RWPE1 (cell line): ENCODE measurements at regions not wholly inside any gene's neighbourhood (a gene's known extent, or its start where the extent isn't known, plus 50 kb on each side); places are given as distances from the start of the nearest gene placed in this dataset.

Experiments used
- CTCF ChIA-PET: fragments of 350-600 bp; sonication (Branson Sonifier 250); formaldehyde crosslinking; extraction: SDS; loops from one replicate; lab custom pipeline; 2021; lab: Yijun Ruan, JAX
- POLR2A ChIA-PET: fragments of 400-600 bp; formaldehyde crosslinking; extraction: SDS; loops from one replicate; lab custom pipeline; 2020; ENCODE audit warnings: antibody characterized with exemption; ENCODE audit not compliant: low non-redundant PET; lab: Yijun Ruan, JAX
- DNase-seq: peaks from one replicate; pipeline ENCODE4 v3.0.0; 2012; ENCODE audit warnings: low spot score
- H3K27ac ChIP-seq: fragments of 450-650 bp; 2 replicates; pipeline ENCODE4 v1.5.1; 2017
- CTCF ChIP-seq: fragments of 450-650 bp; conservative IDR thresholded peaks from 2 replicates; pipeline ENCODE4 v1.5.1; 2017; ENCODE audit warnings: low read depth, mild to moderate bottlenecking

DNA sequence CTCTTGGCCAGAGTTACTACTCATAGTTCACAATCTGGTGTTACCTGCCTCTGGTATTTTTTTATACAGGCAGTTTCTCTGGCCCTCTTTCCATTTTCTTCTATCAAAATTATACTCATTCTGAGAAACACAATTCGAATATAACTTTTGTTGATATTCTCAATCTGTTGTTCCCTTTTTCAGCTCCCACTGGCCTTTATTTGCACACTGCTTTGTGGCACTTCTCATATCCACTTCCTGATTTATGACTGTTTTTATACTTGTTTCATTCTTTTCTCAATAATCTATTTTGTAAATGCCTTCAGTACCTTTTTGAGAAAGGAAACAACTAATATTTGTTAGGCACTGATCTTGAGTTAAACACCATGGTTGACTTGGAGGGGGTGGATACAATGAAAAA lies 93.8 kb upstream of the HDAC9 start:
- no peak overlapping the region for H3K27ac ChIP-seq
- no peak for TF ChIP-seq CTCF
- CTCF ChIA-PET: interaction anchor here (0.6 kb wide), 1 partner anchor 30 kb away, joined by 3 read pairs; no protein-coding TSS in a partner anchor
- no peak for DNase-seq
- POLR2A ChIA-PET: no interaction called here

- no peak overlapping the region for H3K27ac ChIP-seq
- peak; percentile 18 for DNase-seq
- ChIA-PET CTCF (interaction anchor here (0.6 kb wide), 1 partner anchor 29 kb away, joined by 3 read pairs; no protein-coding TSS in a partner anchor), POLR2A (no interaction called here)
- no peak for TF ChIP-seq CTCF
Measured at GRCh38 chr7:18402488-18403183, 92.9 kb upstream of the HDAC9 start.

- POLR2A ChIA-PET: no interaction called here
- no peak for TF ChIP-seq CTCF
- no peak overlapping the region for H3K27ac ChIP-seq
- CTCF ChIA-PET: interaction anchor here (0.5 kb wide), 1 partner anchor 812 kb away, joined by 4 read pairs; no protein-coding TSS in a partner anchor
- no peak for DNase-seq
Measured at GRCh38 chr7:18405726-18406125, 89.8 kb upstream of the HDAC9 start.

GRCh38 chr7:18407385-18407784 lies 88.2 kb upstream of the HDAC9 start:
- POLR2A ChIA-PET: no interaction called here
- no peak for TF ChIP-seq CTCF
- H3K27ac ChIP-seq: no peak overlapping the region
- DNase-seq: no peak
- CTCF ChIA-PET: no interaction called here

DNA sequence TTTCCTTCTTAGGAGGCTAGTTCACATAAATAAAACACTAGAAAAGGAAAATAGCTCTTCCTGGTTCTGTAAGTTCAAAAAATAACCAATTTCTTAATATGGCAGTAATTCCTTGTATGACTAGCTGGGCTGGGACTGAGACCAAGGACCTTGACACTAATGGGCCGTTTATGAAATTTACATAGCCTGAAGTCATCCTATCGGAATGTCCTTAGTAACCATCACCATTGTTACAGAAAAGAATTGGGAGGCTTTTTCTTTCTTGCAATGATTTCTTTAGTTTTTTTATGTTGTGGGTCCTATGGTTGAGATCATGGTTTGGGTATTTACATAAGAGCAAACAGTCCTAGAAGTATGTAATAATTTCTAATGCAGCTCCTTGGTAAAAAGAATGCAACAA lies 87.1 kb upstream of the HDAC9 start:
- H3K27ac ChIP-seq: no peak overlapping the region
- CTCF ChIA-PET: interaction anchor here (0.5 to 0.9 kb wide), 2 partner anchors 56 to 543 kb away, joined by 4 read pairs; no protein-coding TSS in a partner anchor
- no peak for TF ChIP-seq CTCF
- no peak for DNase-seq
- POLR2A ChIA-PET: no interaction called here

- no peak for DNase-seq
- ChIA-PET CTCF (interaction anchor here (0.5 to 0.9 kb wide), 2 partner anchors 57 to 543 kb away, joined by 4 read pairs; no protein-coding TSS in a partner anchor), POLR2A (no interaction called here)
- H3K27ac ChIP-seq: no peak overlapping the region
- TF ChIP-seq CTCF: no peak
Measured at GRCh38 chr7:18408868-18409267, 86.7 kb upstream of the HDAC9 start.
